ENCODE measurements at regions not wholly inside any gene's neighbourhood (a gene's known extent, or its start where the extent isn't known, plus 50 kb on each side); places are given as distances from the start of the nearest gene placed in this dataset.

GRCh38 chr4:59987289-59987688 is 1212.8 kb upstream of the ADGRL3 start:
- no peak overlapping the region for H3K4me2 ChIP-seq (ENCODE audit: unreplicated experiment)
- H2AFZ ChIP-seq: no peak overlapping the region
- WGBS, 2 experiments (ENCODE audit: low coverage in 1 of 2, low lambda C conversion rate in 2 of 2, missing lambda C conversion rate in 2 of 2): 19 to 29% methylated on average over 1 of the region's 1 CpG
- no peak for DNase-seq
- H3K27ac ChIP-seq: no peak overlapping the region
- no peak overlapping the region for H3K9ac ChIP-seq
- H3K79me2 ChIP-seq (ENCODE audit: insufficient read depth): no peaks in the 10 kb centered on the region
- no peaks in the 10 kb centered on the region for H4K20me1 ChIP-seq (ENCODE audit: insufficient read depth)
- H3K4me1 ChIP-seq (ENCODE audit: insufficient read depth): no peaks in the 10 kb centered on the region
- no peak overlapping the region for H3K4me3 ChIP-seq
- H3F3A ChIP-seq (ENCODE audit: insufficient read depth): no peaks in the 10 kb centered on the region
- no peaks in the 10 kb centered on the region for H3K36me3 ChIP-seq (ENCODE audit: low read depth)
- H3K27me3 ChIP-seq (replicated peaks; ENCODE audit: insufficient read depth): no peaks in the 10 kb centered on the region
- H3K9me3 ChIP-seq (ENCODE audit: low read depth): no peaks in the 10 kb centered on the region
- in situ Hi-C loops (cut with MboI): no loop called here
- no peak for TF ChIP-seq EZH2phosphoT487 (IDR thresholded peaks at IDR 0.05; ENCODE audit: insufficient read depth, low read depth)
- TF ChIP-seq EZH2 (IDR thresholded peaks at IDR 0.05; ENCODE audit: insufficient read depth, poor library complexity, severe bottlenecking): no peak
- no peaks in the 10 kb centered on the region for H3K9me2 ChIP-seq (ENCODE audit: insufficient read depth)

- WGBS, 2 experiments (ENCODE audit: low coverage in 1 of 2, low lambda C conversion rate in 2 of 2, missing lambda C conversion rate in 2 of 2): 7 to 13% methylated on average over 1 of the region's 1 CpG
- no peak for DNase-seq
- H3K79me2 ChIP-seq (ENCODE audit: insufficient read depth): no peaks in the 10 kb centered on the region
- H3K9ac ChIP-seq: no peak overlapping the region
- H3K36me3 ChIP-seq (ENCODE audit: low read depth): no peaks in the 10 kb centered on the region
- peaks cover 6% of the 10 kb centered on the region for H3K9me3 ChIP-seq (ENCODE audit: low read depth)
- no peaks in the 10 kb centered on the region for H4K20me1 ChIP-seq (ENCODE audit: insufficient read depth)
- no peak overlapping the region for H2AFZ ChIP-seq
- no peak overlapping the region for H3K4me3 ChIP-seq
- H3K27me3 ChIP-seq (replicated peaks; ENCODE audit: insufficient read depth): no peaks in the 10 kb centered on the region
- no peaks in the 10 kb centered on the region for H3F3A ChIP-seq (ENCODE audit: insufficient read depth)
- TF ChIP-seq EZH2 (IDR thresholded peaks at IDR 0.05; ENCODE audit: insufficient read depth, poor library complexity, severe bottlenecking): no peak
- TF ChIP-seq EZH2phosphoT487 (IDR thresholded peaks at IDR 0.05; ENCODE audit: insufficient read depth, low read depth): no peak
- no peak overlapping the region for H3K4me2 ChIP-seq (ENCODE audit: unreplicated experiment)
- H3K9me2 ChIP-seq (ENCODE audit: insufficient read depth): no peaks in the 10 kb centered on the region
- H3K4me1 ChIP-seq (ENCODE audit: insufficient read depth): no peaks in the 10 kb centered on the region
- in situ Hi-C loops (cut with MboI): no loop called here
- no peak overlapping the region for H3K27ac ChIP-seq
Measured at GRCh38 chr4:59994118-59994517, 1206.0 kb upstream of the ADGRL3 start.

GRCh38 chr4:60002603-60003337 is 1197.4 kb upstream of the ADGRL3 start:
- Histone ChIP-seq H3K9me2 (ENCODE audit: insufficient read depth) (no peaks in the 10 kb centered on the region), H3K9me3 (ENCODE audit: low read depth) (no peaks in the 10 kb centered on the region), H2AFZ (no peak overlapping the region), H4K20me1 (ENCODE audit: insufficient read depth) (no peaks in the 10 kb centered on the region), H3K36me3 (ENCODE audit: low read depth) (no peaks in the 10 kb centered on the region), H3K4me1 (ENCODE audit: insufficient read depth) (no peaks in the 10 kb centered on the region), H3K4me3 (no peak overlapping the region), H3K4me2 (ENCODE audit: unreplicated experiment) (no peak overlapping the region), H3K79me2 (ENCODE audit: insufficient read depth) (no peaks in the 10 kb centered on the region), H3K27ac (no peak overlapping the region), H3F3A (ENCODE audit: insufficient read depth) (no peaks in the 10 kb centered on the region), H3K27me3 (replicated peaks; ENCODE audit: insufficient read depth) (no peaks in the 10 kb centered on the region), H3K9ac (no peak overlapping the region)
- in situ Hi-C loops (cut with MboI): no loop called here
- WGBS, 2 experiments (ENCODE audit: low coverage in 1 of 2, low lambda C conversion rate in 2 of 2, missing lambda C conversion rate in 2 of 2): 5 to 7% methylated on average over 3 of the region's 3 CpGs
- TF ChIP-seq EZH2 (IDR thresholded peaks at IDR 0.05; ENCODE audit: insufficient read depth, poor library complexity, severe bottlenecking): no peak
- TF ChIP-seq EZH2phosphoT487 (IDR thresholded peaks at IDR 0.05; ENCODE audit: insufficient read depth, low read depth): no peak
- no peak for DNase-seq

- no peaks in the 10 kb centered on the region for H3F3A ChIP-seq (ENCODE audit: insufficient read depth)
- WGBS, 2 experiments (ENCODE audit: low coverage in 1 of 2, low lambda C conversion rate in 2 of 2, missing lambda C conversion rate in 2 of 2): 21 to 28% methylated on average over 2 of the region's 2 CpGs
- in situ Hi-C loops (cut with MboI): no loop called here
- H3K9me2 ChIP-seq (ENCODE audit: insufficient read depth): no peaks in the 10 kb centered on the region
- no peak for DNase-seq
- H3K9ac ChIP-seq: no peak overlapping the region
- TF ChIP-seq EZH2phosphoT487 (IDR thresholded peaks at IDR 0.05; ENCODE audit: insufficient read depth, low read depth) (no peak), EZH2 (IDR thresholded peaks at IDR 0.05; ENCODE audit: insufficient read depth, poor library complexity, severe bottlenecking) (no peak)
- no peak overlapping the region for H3K27ac ChIP-seq
- H3K4me3 ChIP-seq: no peak overlapping the region
- H3K9me3 ChIP-seq (ENCODE audit: low read depth): no peaks in the 10 kb centered on the region
- no peaks in the 10 kb centered on the region for H3K4me1 ChIP-seq (ENCODE audit: insufficient read depth)
- H3K27me3 ChIP-seq (replicated peaks; ENCODE audit: insufficient read depth): no peaks in the 10 kb centered on the region
- H4K20me1 ChIP-seq (ENCODE audit: insufficient read depth): no peaks in the 10 kb centered on the region
- no peak overlapping the region for H2AFZ ChIP-seq
- no peaks in the 10 kb centered on the region for H3K79me2 ChIP-seq (ENCODE audit: insufficient read depth)
- no peak overlapping the region for H3K4me2 ChIP-seq (ENCODE audit: unreplicated experiment)
- no peaks in the 10 kb centered on the region for H3K36me3 ChIP-seq (ENCODE audit: low read depth)
Measured at GRCh38 chr4:60013464-60014184, 1186.5 kb upstream of the ADGRL3 start.

Data from GM23248 (cell line).